ENCODE measurements at regions not wholly inside any gene's neighbourhood (a gene's known extent, or its start where the extent isn't known, plus 50 kb on each side); places are given as distances from the start of the nearest gene placed in this dataset.

DNA sequence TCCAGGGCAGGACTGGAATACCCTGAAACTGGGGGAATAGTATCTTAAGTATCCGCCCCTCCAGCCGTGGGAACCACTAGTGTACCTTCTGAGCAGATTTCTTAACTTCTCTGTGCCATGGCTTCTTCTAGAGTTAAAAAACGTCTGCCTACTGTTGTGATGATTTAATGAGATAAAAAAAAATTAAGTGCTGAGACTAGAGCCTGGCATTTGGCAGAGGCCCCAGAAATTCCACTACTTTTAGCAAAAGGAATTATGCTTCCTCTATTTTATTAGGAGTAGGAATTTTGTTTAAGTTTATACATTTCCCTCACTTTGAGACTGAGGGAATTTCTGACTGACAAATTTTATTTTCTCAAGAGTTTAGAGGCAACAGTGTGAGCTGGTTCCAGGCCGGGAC is 371.2 kb upstream of the B3GAT1 start:
- DNase-seq (ENCODE audit: low read depth in 2 of 2, low spot score in 1 of 2) = no peak

GRCh38 chr11:134781380-134781866 is 369.4 kb upstream of the B3GAT1 start:
- DNase-seq (ENCODE audit: low read depth in 2 of 2, low spot score in 1 of 2) = no peak

- DNase-seq (ENCODE audit: low read depth in 2 of 2, low spot score in 1 of 2) = no peak
Measured at GRCh38 chr11:134780486-134781147, 368.6 kb upstream of the B3GAT1 start.

DNA sequence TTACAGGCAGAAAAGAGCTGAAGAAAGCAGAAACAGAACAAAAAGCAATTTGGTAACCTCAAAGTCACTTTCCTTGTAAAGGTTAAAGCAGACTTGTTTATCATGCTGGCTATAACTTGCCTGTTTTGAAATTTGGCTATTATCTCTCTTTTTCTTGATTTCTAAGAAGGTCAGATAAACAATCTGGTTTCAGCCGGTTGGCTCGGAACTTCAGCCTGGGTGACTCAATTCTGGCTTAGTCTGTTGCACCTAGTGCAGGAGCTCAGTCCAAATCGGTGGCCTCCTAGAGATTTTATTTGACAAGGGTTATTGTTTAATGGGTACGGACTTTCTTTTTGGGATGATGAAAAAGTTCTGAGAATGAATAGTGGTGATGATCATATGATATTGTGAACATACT is 367.1 kb upstream of the B3GAT1 start:
- no peak for DNase-seq (ENCODE audit: low read depth in 2 of 2, low spot score in 1 of 2)

DNA sequence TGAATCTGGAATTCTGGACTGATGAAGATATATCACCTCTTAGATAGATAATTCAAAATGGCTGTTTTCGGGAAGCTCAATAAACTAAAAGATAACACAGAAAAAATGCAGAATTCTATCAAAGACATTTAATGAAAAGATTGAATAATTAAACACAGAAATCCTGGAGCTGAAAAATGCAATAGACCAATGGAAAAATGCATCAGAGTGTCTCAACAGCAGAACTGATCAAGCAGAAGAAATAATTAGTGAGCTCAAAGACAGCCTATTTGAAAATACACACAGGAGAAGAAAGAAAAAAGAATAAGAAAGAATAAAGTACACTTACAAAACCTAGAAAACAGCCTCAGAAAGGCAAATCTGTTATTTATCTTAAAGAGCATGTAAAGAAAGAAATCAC is 356.4 kb upstream of the B3GAT1 start:
- DNase-seq (ENCODE audit: low read depth in 2 of 2, low spot score in 1 of 2) = no peak

DNA sequence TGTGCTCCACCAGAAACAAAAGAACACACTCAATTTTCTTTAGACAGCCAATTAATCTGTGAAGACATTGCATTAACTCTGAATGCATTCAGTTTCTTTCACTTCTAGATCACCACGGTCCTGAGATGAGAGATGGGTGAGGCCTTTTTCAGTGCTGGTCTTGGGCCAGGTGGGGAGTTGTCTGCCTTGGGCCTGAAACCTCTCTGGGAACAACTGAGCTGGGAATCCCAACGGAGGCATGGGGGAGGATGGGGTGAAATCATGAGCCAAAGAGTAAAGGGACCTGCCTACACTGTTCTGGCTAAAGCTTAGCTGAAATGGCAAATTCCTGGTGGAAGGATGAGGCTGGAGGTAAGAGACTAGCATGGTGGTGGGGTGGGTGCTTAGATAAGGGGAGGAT is 353.5 kb upstream of the B3GAT1 start:
- no peak for DNase-seq (ENCODE audit: low read depth in 2 of 2, low spot score in 1 of 2)

DNA sequence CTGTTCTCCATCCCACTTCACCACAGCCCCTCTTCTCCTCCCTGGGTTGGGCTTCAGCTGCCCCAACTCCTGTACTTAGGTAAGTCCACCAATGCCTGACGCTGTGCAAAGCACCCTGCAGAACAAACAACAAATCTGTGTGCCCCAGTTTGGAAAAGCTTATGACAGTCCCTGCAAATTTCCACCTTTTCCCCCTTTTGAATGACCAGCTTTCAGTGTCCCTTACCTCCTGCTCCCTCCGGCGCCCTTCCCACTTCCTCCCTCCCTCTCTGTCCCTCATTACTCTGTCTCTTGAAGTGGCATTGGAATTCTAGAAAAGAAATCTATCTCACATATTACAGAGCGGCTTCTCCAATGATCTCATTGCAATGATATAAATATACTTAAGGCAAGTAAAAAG is 352.9 kb upstream of the B3GAT1 start:
- no peak for DNase-seq (ENCODE audit: low read depth in 2 of 2, low spot score in 1 of 2)

DNA sequence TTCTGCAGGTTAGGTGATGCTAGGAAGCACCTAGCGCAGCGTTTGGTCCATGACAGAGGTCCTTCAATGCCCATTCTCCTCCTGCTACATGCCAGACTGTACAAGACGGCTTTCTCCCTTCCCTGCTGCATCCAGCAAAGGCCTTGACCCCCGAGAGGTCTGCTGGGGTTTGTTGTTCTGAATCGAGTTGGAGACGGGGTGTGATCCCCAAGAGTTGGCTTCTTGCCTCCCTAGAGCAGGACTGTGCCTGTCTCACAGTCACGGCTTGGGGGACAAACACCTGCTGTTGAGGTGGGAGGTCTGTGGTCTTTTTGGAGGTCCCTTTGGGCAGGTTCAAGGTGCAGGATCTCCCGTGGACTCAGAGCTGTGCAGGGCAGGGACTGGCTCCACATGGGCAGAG is 352.3 kb upstream of the B3GAT1 start:
- DNase-seq (ENCODE audit: low read depth in 2 of 2, low spot score in 1 of 2) = no peak

- no peak for DNase-seq (ENCODE audit: low read depth in 2 of 2, low spot score in 1 of 2)
Measured at GRCh38 chr11:134763030-134763388, 351.0 kb upstream of the B3GAT1 start.

GRCh38 chr11:134762248-134763029 is 350.4 kb upstream of the B3GAT1 start:
- DNase-seq (ENCODE audit: low read depth in 2 of 2, low spot score in 1 of 2) = no peak

DNA sequence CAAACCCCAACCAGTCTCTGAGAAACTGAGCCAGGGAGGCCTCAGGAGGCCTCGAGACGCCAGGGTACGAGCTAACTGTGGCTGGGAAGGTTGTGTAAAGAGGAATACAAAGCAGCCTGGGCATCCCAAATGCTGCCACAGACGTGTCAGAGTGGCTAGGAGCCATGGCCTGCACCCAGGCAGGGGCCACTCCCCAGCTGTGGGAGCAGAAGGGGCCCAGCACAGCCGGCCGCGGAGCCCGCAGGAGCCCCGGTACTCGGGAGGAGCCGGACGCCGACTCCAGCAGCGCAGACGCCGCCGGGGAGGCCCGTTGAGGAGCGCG is 349.8 kb upstream of the B3GAT1 start:
- no peak for DNase-seq (ENCODE audit: low read depth in 2 of 2, low spot score in 1 of 2)

GRCh38 chr11:134761386-134761785 is 349.3 kb upstream of the B3GAT1 start:
- no peak for DNase-seq (ENCODE audit: low read depth in 2 of 2, low spot score in 1 of 2)

GRCh38 chr11:134760957-134761356 is 348.9 kb upstream of the B3GAT1 start:
- DNase-seq (ENCODE audit: low read depth in 2 of 2, low spot score in 1 of 2) = no peak

GRCh38 chr11:134760299-134760698 is 348.3 kb upstream of the B3GAT1 start:
- DNase-seq (ENCODE audit: low read depth in 2 of 2, low spot score in 1 of 2) = no peak

DNA sequence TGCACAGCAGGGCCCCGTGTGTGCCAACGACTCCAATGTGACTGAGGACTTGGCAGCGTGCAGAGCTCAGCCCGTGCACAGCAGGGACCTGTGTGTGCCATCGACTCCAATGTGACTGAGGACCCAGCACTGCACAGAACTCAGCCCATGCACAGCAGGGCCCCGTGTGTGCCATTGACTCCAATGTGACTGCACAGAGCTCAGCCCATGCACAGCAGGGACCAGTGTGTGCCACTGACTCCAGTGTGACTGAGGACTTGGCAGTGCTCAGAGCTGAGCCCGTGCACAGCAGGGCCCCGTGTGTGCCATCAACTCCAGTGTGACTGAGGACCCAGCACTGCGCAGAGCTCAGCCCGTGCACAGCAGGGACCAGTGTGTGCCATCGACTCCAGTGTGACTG is 347.8 kb upstream of the B3GAT1 start:
- DNase-seq (ENCODE audit: low read depth in 2 of 2, low spot score in 1 of 2) = no peak

DNA sequence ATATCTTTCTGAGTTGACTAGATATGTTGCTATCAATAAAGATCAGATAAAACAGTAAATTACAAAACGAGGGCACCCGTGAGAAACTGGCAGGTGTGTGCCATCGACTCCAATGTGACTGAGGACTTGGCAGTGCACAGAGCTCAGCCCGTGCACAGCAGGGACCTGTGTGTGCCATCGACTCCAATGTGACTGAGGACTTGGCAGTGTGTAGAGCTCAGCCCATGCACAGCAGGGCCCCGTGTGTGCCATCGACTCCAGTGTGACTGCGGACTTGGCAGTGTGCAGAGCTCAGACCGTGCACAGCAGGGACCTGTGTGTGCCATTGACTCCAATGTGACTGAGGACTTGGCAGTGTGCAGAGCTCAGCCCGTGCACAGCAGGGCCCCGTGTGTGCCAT is 347.2 kb upstream of the B3GAT1 start:
- DNase-seq (ENCODE audit: low read depth in 2 of 2, low spot score in 1 of 2) = no peak

DNA sequence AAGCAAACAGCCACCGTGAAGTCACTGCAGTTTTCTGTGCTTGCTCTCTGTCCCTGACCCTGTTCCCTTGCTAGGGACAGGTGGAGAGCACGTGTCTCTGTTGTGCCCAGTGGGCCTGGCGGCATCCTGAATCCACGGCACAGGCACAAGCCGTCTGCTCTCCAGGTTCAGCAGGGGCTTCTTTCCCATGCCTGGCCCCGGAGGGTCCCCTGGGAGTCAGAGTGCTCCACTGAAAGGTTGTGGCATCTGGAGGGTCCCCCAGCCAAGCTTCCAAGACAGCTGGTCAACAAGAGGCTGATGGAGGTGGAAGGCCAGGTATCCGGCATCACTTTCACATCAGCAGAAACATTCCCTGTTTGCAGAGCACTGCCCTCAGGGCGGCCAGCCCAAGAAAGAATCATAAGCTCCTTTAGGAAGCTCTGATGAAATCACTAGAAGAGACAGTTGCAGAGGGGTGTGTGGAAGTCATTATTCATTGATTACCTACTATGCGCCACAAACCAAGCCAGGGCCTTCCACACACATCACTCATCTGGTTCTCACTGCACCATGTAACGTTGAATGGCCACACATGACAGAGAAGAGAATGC is 346.4 kb upstream of the B3GAT1 start:
- no peak for DNase-seq (ENCODE audit: low read depth in 2 of 2, low spot score in 1 of 2)

DNA sequence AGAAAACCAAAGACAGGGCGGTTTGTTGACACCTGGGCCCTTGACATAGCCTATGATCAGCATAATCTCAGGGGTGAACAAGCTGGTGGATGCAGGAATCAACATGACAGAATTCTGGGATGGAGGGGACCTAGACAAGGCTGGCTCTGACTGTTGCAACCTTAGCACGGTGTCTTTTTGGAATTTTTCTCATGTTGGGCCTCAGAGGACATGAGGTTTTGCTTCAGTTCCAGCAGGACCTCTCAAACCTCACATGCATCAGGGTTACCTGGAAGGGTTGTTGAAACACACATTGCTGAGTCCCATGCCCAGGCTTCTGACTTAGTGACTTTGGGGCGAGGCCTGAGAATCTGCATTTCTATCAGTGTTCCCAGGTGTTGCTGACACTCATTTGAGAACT is 345.6 kb upstream of the B3GAT1 start:
- DNase-seq (ENCODE audit: low read depth in 2 of 2, low spot score in 1 of 2) = no peak

DNA sequence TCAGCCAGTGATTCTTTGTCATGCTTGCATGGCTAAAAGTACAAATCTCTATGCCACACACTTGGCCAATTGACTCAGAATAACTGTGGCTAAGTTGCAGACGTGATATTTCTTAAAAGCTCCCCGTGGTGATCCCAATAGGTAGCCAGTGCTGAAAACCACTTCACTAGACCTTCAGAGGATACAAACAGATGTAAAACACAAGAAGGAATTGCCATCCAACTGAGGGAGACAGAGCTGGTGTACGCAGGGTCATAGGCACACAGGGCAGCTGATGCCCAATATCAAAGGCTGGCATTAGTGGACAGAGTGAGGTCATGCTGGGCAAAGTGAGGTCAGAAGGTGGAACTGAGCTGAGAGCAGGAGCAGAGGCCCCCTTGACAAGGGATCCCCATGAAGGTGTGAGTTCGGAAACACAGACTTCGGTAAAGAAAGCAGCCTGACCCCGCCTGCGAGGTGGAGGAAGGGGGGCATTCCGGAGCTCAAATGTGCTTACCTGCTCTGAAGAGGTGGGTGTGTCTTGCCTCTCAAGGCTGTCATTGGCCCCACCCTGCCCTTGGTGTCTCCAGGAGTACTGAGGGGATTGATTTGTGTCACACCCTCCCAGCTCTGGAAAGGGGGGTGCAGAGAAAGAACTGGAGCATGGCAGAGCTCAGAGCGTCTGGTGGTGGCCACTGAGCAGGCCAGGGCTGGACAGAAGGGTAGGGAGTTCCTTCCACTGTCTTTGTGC is 344.9 kb upstream of the B3GAT1 start:
- no peak for DNase-seq (ENCODE audit: low read depth in 2 of 2, low spot score in 1 of 2)

- no peak for DNase-seq (ENCODE audit: low read depth in 2 of 2, low spot score in 1 of 2)
Measured at GRCh38 chr11:134755535-134755934, 343.5 kb upstream of the B3GAT1 start.

DNA sequence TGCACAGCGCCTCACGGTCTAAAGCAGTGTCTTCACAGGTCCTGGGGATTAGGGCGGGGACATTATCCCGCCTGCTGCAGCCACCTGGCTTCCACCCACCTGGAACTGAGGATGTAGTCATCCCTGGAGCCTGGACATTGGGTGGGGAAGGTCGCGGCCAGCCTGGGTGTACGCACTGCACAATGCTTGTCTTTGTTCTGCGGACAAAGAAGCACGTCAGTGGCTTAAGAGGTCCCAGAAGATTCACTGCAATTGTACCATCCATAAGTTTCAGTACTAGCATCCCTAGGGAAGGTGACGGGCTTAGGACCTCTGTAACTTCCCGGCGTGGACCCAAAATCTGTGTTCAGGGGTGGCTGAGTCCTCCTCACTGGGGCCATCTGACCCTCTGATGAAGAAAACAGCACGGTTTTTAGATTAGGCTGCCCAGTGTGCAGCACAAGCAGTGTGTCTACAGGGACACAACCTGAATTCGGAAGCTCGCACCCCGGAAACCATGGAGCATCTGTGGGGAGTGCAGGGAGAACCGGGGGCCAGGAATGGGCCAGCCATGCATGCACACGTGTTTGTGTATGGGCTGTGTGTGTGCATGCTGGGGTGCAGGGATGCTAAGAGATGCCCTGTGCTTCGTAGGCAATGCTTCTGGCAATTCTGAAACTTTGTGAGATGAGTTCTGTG is 342.6 kb upstream of the B3GAT1 start:
- DNase-seq (ENCODE audit: low read depth in 2 of 2, low spot score in 1 of 2) = no peak

Measured in stimulated activated CD8-positive, alpha-beta memory T cell treated with anti-CD3 and anti-CD28 coated beads, Interleukin-4, amount 100 ng/mL, for 4 hours (primary cell).